CD4-positive, CD25-positive, alpha-beta regulatory T cell (primary cell): ENCODE measurements at regions not wholly inside any gene's neighbourhood (a gene's known extent, or its start where the extent isn't known, plus 50 kb on each side); places are given as distances from the start of the nearest gene placed in this dataset.

Experiments
- ATAC-seq, 2 donors: fragments of 150-1000 bp; cut with Tn5 transposase; one replicate each; pipeline ENCODE4 v1.10.0; 2021; ENCODE audit warnings: low read depth in 2 of 2, moderate number of reproducible peaks in 2 of 2, moderate library complexity in 1 of 2
- DNase-seq, 3 donors: peaks; one replicate each; pipeline versions ENCODE4 v3.0.0 to v3.0.0-alpha.2; 2012 to 2022; ENCODE audit warnings: mixed read lengths in 1 of 3
- H3K27ac ChIP-seq: one replicate; pipeline ENCODE4 v1.7.0; 2013; ENCODE audit warnings: mild to moderate bottlenecking, low read length; ENCODE audit not compliant: insufficient read depth, poor library complexity, severe bottlenecking
- H3K27me3 ChIP-seq: one replicate; pipeline ENCODE4 v1.7.0; 2013; ENCODE audit warnings: low read length; ENCODE audit not compliant: control insufficient read depth, insufficient read depth
- H3K36me3 ChIP-seq: one replicate; pipeline ENCODE4 v1.7.0; 2013; ENCODE audit warnings: mild to moderate bottlenecking, low read length, moderate library complexity; ENCODE audit not compliant: control insufficient read depth, insufficient read depth
- H3K4me1 ChIP-seq: 2 replicates; pipeline ENCODE4 v1.7.0; 2013; ENCODE audit warnings: mild to moderate bottlenecking, low read length; ENCODE audit not compliant: insufficient read depth, control insufficient read depth, poor library complexity, severe bottlenecking
- H3K4me3 ChIP-seq: one replicate; pipeline ENCODE4 v1.7.0; 2013; ENCODE audit warnings: low read depth, mild to moderate bottlenecking, low read length, moderate library complexity
- H3K9me3 ChIP-seq, 2 experiments: 1 replicate in 1 of 2; 2 replicates in 1 of 2; pipeline ENCODE4 v1.7.0; 2013; ENCODE audit warnings: low read length in 2 of 2, mild to moderate bottlenecking in 1 of 2, moderate library complexity in 1 of 2; ENCODE audit not compliant: control insufficient read depth in 2 of 2
- H3K27ac Mint-ChIP-seq, 3 donors: one replicate each; pipeline ENCODE4 v1.8.0; 2020 to 2022; ENCODE audit warnings: mild to moderate bottlenecking in 3 of 3, mixed read lengths in 3 of 3, moderate library complexity in 2 of 3
- H3K27me3 Mint-ChIP-seq: one replicate; pipeline ENCODE4 v1.8.0; 2022; ENCODE audit warnings: mild to moderate bottlenecking, mixed read lengths
- H3K36me3 Mint-ChIP-seq: one replicate; pipeline ENCODE4 v1.8.0; 2020; ENCODE audit warnings: mixed read lengths
- H3K4me1 Mint-ChIP-seq, 4 donors: one replicate each; pipeline ENCODE4 v1.8.0; 2020 to 2022; ENCODE audit warnings: mixed read lengths in 4 of 4, mild to moderate bottlenecking in 1 of 4
- H3K4me3 Mint-ChIP-seq, 4 donors: one replicate each; pipeline ENCODE4 v1.8.0; 2020 to 2022; ENCODE audit warnings: mild to moderate bottlenecking in 4 of 4, mixed read lengths in 4 of 4, moderate library complexity in 3 of 4
- H3K9me3 Mint-ChIP-seq, 7 donors: one replicate each; pipeline ENCODE4 v1.8.0; 2020 to 2022; ENCODE audit warnings: mixed read lengths in 7 of 7, mild to moderate bottlenecking in 3 of 7, moderate library complexity in 2 of 7

DNA sequence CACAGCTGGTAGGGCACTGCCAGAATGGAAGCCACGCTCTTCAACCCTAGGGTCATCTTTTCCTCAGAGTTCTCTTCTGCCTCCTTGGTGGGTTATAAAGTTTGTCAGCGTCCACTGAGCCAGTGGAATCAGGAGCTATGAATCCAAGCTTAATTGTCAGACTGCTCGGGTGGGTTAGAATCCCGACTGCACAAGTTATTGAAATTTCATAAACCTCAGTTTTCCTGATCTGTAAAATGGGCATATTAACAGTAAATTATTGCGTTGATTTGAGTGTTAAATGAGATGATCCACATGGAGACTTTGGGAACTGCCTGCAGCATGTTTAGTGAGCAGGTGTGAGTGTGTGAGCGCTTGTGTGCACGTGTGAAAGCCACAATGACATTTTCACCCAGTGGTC, 400.5 kb upstream of the CDH11 start:
- H3K36me3 Mint-ChIP-seq: no peaks in the 10 kb centered on the region
- Histone ChIP-seq H3K27me3 (no peaks in the 10 kb centered on the region), H3K4me1 (no peaks in the 10 kb centered on the region), H3K9me3 (no peaks in the 10 kb centered on the region), H3K27ac (no peak overlapping the region), H3K36me3 (no peaks in the 10 kb centered on the region), H3K4me3 (no peak overlapping the region)
- peaks cover 0 to 7% (median 0%) of the 10 kb centered on the region in 7 donors for H3K9me3 Mint-ChIP-seq
- no peaks in the 10 kb centered on the region for H3K4me1 Mint-ChIP-seq
- H3K4me3 Mint-ChIP-seq: no peak overlapping the region
- ATAC-seq (no peak), DNase-seq (no peak)
- no peaks in the 10 kb centered on the region for H3K27me3 Mint-ChIP-seq
- H3K27ac Mint-ChIP-seq: no peak overlapping the region

GRCh38 chr16:65521633-65522328, 399.9 kb upstream of the CDH11 start:
- DNase-seq (no peak), ATAC-seq (no peak)
- Histone ChIP-seq H3K9me3 (no peaks in the 10 kb centered on the region), H3K36me3 (no peaks in the 10 kb centered on the region), H3K27ac (no peak overlapping the region), H3K4me3 (no peak overlapping the region), H3K4me1 (no peaks in the 10 kb centered on the region), H3K27me3 (no peaks in the 10 kb centered on the region)
- no peaks in the 10 kb centered on the region for H3K27me3 Mint-ChIP-seq
- H3K9me3 Mint-ChIP-seq: peaks cover 0 to 7% (median 0%) of the 10 kb centered on the region in 7 donors
- no peaks in the 10 kb centered on the region for H3K4me1 Mint-ChIP-seq
- no peaks in the 10 kb centered on the region for H3K36me3 Mint-ChIP-seq
- H3K4me3 Mint-ChIP-seq: no peak overlapping the region
- H3K27ac Mint-ChIP-seq: peak overlapping the region in 1 of 3 donors; percentile 67

DNA sequence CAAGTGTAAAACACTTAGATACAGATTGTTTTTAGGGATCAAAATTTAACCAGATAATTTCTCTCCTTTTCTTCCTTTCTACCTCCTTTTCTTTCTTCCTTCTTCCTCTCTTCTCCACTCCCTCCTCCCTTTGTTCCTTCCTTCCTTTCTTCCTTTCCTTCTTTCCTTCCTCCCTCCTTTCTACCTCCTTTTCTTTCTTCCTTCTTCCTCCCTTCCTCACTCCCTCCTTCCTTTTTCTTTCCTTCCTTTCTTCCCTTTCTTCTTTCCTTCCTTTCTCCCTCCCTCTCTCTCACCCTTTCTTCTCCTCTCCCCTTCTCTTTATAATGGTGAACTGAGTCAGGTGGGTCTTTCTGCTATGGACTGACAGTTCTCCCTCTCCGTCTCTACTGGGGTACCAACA, 397.5 kb upstream of the CDH11 start:
- Mint-ChIP-seq H3K27me3 (no peaks in the 10 kb centered on the region), H3K36me3 (no peaks in the 10 kb centered on the region), H3K9me3 (peaks cover 0 to 7% (median 1%) of the 10 kb centered on the region in 7 donors), H3K4me1 (no peaks in the 10 kb centered on the region), H3K27ac (no peak overlapping the region), H3K4me3 (no peak overlapping the region)
- no peak overlapping the region for H3K27ac ChIP-seq
- ATAC-seq (no peak), DNase-seq (no peak)
- H3K4me3 ChIP-seq: no peak overlapping the region
- no peaks in the 10 kb centered on the region for H3K9me3 ChIP-seq
- no peaks in the 10 kb centered on the region for H3K27me3 ChIP-seq
- no peaks in the 10 kb centered on the region for H3K36me3 ChIP-seq
- H3K4me1 ChIP-seq: no peaks in the 10 kb centered on the region

GRCh38 chr16:65515193-65515592, 393.3 kb upstream of the CDH11 start:
- Mint-ChIP-seq H3K9me3 (peaks cover 0 to 9% (median 3%) of the 10 kb centered on the region in 7 donors), H3K36me3 (no peaks in the 10 kb centered on the region), H3K27ac (no peak overlapping the region), H3K4me3 (no peak overlapping the region), H3K27me3 (no peaks in the 10 kb centered on the region), H3K4me1 (no peaks in the 10 kb centered on the region)
- Histone ChIP-seq H3K27me3 (no peaks in the 10 kb centered on the region), H3K4me3 (no peak overlapping the region), H3K4me1 (no peaks in the 10 kb centered on the region), H3K36me3 (no peaks in the 10 kb centered on the region), H3K27ac (no peak overlapping the region), H3K9me3 (no peaks in the 10 kb centered on the region)
- DNase-seq: no peak
- no peak for ATAC-seq

- no peaks in the 10 kb centered on the region for H3K4me1 Mint-ChIP-seq
- Histone ChIP-seq H3K36me3 (no peaks in the 10 kb centered on the region), H3K27me3 (no peaks in the 10 kb centered on the region), H3K4me1 (no peaks in the 10 kb centered on the region), H3K4me3 (no peak overlapping the region), H3K27ac (no peak overlapping the region), H3K9me3 (peaks cover 0 to 3% of the 10 kb centered on the region in 2 experiments)
- no peaks in the 10 kb centered on the region for H3K36me3 Mint-ChIP-seq
- no peak overlapping the region for H3K27ac Mint-ChIP-seq
- no peak overlapping the region for H3K4me3 Mint-ChIP-seq
- H3K9me3 Mint-ChIP-seq: peaks cover 1 to 17% (median 8%) of the 10 kb centered on the region in 7 donors
- H3K27me3 Mint-ChIP-seq: no peaks in the 10 kb centered on the region
- ATAC-seq: no peak
- no peak for DNase-seq
Measured at GRCh38 chr16:65510850-65511249, 389.0 kb upstream of the CDH11 start.

GRCh38 chr16:65510241-65510640, 388.4 kb upstream of the CDH11 start:
- Mint-ChIP-seq H3K4me1 (no peaks in the 10 kb centered on the region), H3K4me3 (no peak overlapping the region), H3K36me3 (no peaks in the 10 kb centered on the region), H3K27me3 (no peaks in the 10 kb centered on the region), H3K9me3 (peaks cover 1 to 17% (median 8%) of the 10 kb centered on the region in 7 donors), H3K27ac (no peak overlapping the region)
- DNase-seq (no peak), ATAC-seq (no peak)
- no peak overlapping the region for H3K4me3 ChIP-seq
- no peaks in the 10 kb centered on the region for H3K4me1 ChIP-seq
- H3K36me3 ChIP-seq: no peaks in the 10 kb centered on the region
- no peaks in the 10 kb centered on the region for H3K27me3 ChIP-seq
- H3K27ac ChIP-seq: no peak overlapping the region
- peaks cover 0 to 3% of the 10 kb centered on the region in 2 experiments for H3K9me3 ChIP-seq

- H3K27me3 Mint-ChIP-seq: no peaks in the 10 kb centered on the region
- ATAC-seq (no peak), DNase-seq (no peak)
- no peak overlapping the region for H3K27ac ChIP-seq
- no peaks in the 10 kb centered on the region for H3K27me3 ChIP-seq
- no peak overlapping the region for H3K27ac Mint-ChIP-seq
- H3K4me3 ChIP-seq: no peak overlapping the region
- H3K9me3 ChIP-seq: peaks cover 0 to 3% of the 10 kb centered on the region in 2 experiments
- no peaks in the 10 kb centered on the region for H3K4me1 Mint-ChIP-seq
- H3K36me3 Mint-ChIP-seq: no peaks in the 10 kb centered on the region
- no peaks in the 10 kb centered on the region for H3K4me1 ChIP-seq
- H3K4me3 Mint-ChIP-seq: no peak overlapping the region
- no peaks in the 10 kb centered on the region for H3K36me3 ChIP-seq
- H3K9me3 Mint-ChIP-seq: peaks cover 2 to 17% (median 8%) of the 10 kb centered on the region in 7 donors
Measured at GRCh38 chr16:65509172-65509571, 387.3 kb upstream of the CDH11 start.

DNA sequence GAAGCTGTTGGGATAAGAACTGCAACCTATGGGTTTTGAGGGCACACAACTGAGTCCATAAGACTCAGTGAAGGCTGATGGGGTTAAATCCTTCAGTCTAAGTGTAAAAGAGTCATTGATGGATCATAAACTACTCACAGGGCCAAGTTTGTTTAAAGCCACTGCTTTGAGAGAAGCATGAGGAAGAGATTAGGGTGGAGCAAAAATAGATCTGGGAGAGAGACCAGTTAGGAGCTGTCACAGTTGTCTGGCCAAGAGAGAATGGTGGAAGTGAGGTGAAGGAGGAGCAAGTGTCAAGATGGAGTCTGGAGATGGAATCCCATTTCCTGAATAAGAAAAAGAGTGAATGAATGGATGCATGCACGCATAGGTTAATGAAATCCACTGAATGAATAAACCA, 379.1 kb upstream of the CDH11 start:
- H3K4me3 Mint-ChIP-seq: no peak overlapping the region
- H3K36me3 ChIP-seq: no peaks in the 10 kb centered on the region
- no peaks in the 10 kb centered on the region for H3K36me3 Mint-ChIP-seq

More for the DNA sequence above, 379.1 kb upstream of the CDH11 start:
- Histone ChIP-seq H3K9me3 (no peaks in the 10 kb centered on the region), H3K27ac (no peak overlapping the region), H3K4me3 (no peak overlapping the region), H3K27me3 (no peaks in the 10 kb centered on the region), H3K4me1 (no peaks in the 10 kb centered on the region)
- no peak for ATAC-seq
- DNase-seq: no peak
- Mint-ChIP-seq H3K9me3 (peaks cover 0 to 8% (median 4%) of the 10 kb centered on the region in 7 donors), H3K27ac (peak overlapping the region in 1 of 3 donors; percentile 46), H3K4me1 (no peaks in the 10 kb centered on the region), H3K27me3 (peaks cover 5% of the 10 kb centered on the region)
